Thymus (tissue), 11 donors: ENCODE measurements at regions not wholly inside any gene's neighbourhood (a gene's known extent, or its start where the extent isn't known, plus 50 kb on each side); places are given as distances from the start of the nearest gene placed in this dataset.

Experiments
- DNase-seq, 9 donors: peaks; one replicate each; pipeline ENCODE4 v3.0.0-alpha.2; 2013; ENCODE audit warnings: low spot score in 9 of 9, low read depth in 6 of 9, missing footprints in 1 of 9
- H3K27ac ChIP-seq, 2 donors: one replicate each; pipeline ENCODE4 v1.5.1; 2013; ENCODE audit warnings: control low read depth in 1 of 2, low read depth in 1 of 2, low read length in 1 of 2, mild to moderate bottlenecking in 1 of 2, moderate library complexity in 1 of 2
- H3K27me3 ChIP-seq, 2 donors: one replicate each; pipeline ENCODE4 v1.5.1; 2013; ENCODE audit warnings: low read length in 1 of 2; ENCODE audit not compliant: control insufficient read depth in 2 of 2, insufficient read depth in 1 of 2
- H3K36me3 ChIP-seq, 2 donors: one replicate each; pipeline ENCODE4 v1.5.1; 2013; ENCODE audit warnings: low read length in 1 of 2, mild to moderate bottlenecking in 1 of 2, moderate library complexity in 1 of 2; ENCODE audit not compliant: control insufficient read depth in 2 of 2, insufficient read depth in 2 of 2
- H3K4me1 ChIP-seq, 2 donors: one replicate each; pipeline ENCODE4 v1.5.1; 2013; ENCODE audit warnings: low read length in 2 of 2; ENCODE audit not compliant: control insufficient read depth in 2 of 2, insufficient read depth in 2 of 2
- H3K4me3 ChIP-seq, 2 donors: one replicate each; pipeline ENCODE4 v1.5.1; 2013; ENCODE audit warnings: low read length in 2 of 2, control low read depth in 1 of 2, mild to moderate bottlenecking in 1 of 2
- H3K9me3 ChIP-seq, 2 donors: one replicate each; pipeline ENCODE4 v1.5.1; 2013; ENCODE audit warnings: low read length in 1 of 2, mild to moderate bottlenecking in 1 of 2; ENCODE audit not compliant: control insufficient read depth in 2 of 2, insufficient read depth in 1 of 2
- WGBS: extraction: QIAGEN DNeasy Blood & Tissue Kit; methylation state at CpG from one replicate; pipeline ENCODE4 v1.1.7; 2013; 5-methylcytosine and 5-hydroxymethylcytosine counted together
- donor health status: healthy.

DNA sequence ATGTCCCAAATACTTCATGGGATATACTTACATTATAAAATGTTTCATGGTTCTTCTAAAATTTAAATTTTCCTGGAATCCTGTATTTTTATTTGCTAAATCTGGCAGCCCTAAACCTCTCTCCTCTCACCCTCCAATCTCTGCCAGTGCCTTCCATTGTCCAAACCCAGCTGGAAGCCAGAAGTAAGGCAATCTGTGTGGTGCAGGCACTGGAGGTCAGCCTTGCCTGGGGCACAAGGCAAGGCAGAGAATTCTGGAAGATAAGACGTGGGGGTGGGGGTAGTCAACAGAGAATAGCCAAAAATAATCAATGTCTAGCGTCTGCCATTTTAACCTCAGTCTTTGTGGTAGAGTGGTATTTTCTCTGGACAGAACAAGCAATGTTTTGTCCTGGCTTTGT lies 381.7 kb downstream of the GPAM start:
- H3K27me3 ChIP-seq, result no peaks in the 10 kb centered on the region
- no peak for DNase-seq
- H3K4me1 ChIP-seq, result no peaks in the 10 kb centered on the region
- no peaks in the 10 kb centered on the region for H3K36me3 ChIP-seq
- 85% methylated on average over 2 of the region's 2 CpGs for WGBS
- no peaks in the 10 kb centered on the region for H3K9me3 ChIP-seq
- no peak overlapping the region for H3K27ac ChIP-seq
- H3K4me3 ChIP-seq, result no peak overlapping the region

- 81% methylated on average over 3 of the region's 3 CpGs for WGBS
- DNase-seq, result no peak
- no peaks in the 10 kb centered on the region for H3K9me3 ChIP-seq
These were observed 378.8 kb downstream of the GPAM start for GRCh38 chr10:111804781-111805180.

DNA sequence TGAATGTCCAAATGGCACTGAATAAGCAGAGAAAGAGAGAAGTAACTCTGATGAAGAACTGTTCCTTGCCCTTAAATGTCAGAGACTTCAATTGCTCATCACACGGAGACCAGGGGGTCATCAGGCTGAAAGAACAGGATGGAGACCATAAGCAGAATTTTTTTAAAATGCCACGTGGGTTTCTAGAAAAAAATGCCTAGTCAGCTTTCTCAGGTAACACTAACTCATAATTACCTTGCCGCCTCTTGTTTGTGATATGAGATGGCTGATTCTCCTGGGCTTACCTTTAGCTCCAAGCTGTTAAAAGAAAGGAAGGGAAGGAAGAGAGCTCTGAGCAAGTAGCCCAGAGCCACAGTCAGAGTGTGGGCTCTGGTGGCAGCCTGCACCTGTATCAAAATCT lies 372.0 kb downstream of the GPAM start:
- DNase-seq, result no peak
- Histone ChIP-seq H3K27me3 (no peaks in the 10 kb centered on the region), H3K27ac (no peak overlapping the region), H3K36me3 (no peaks in the 10 kb centered on the region), H3K4me3 (no peak overlapping the region), H3K4me1 (no peaks in the 10 kb centered on the region), H3K9me3 (no peaks in the 10 kb centered on the region)
- 75% methylated on average over 3 of the region's 3 CpGs for WGBS

More at GRCh38 chr10:111804781-111805180, 378.8 kb downstream of the GPAM start:
- no peaks in the 10 kb centered on the region for H3K27me3 ChIP-seq
- no peaks in the 10 kb centered on the region for H3K36me3 ChIP-seq
- H3K4me3 ChIP-seq, result no peak overlapping the region
- no peaks in the 10 kb centered on the region for H3K4me1 ChIP-seq
- H3K27ac ChIP-seq, result no peak overlapping the region

DNA sequence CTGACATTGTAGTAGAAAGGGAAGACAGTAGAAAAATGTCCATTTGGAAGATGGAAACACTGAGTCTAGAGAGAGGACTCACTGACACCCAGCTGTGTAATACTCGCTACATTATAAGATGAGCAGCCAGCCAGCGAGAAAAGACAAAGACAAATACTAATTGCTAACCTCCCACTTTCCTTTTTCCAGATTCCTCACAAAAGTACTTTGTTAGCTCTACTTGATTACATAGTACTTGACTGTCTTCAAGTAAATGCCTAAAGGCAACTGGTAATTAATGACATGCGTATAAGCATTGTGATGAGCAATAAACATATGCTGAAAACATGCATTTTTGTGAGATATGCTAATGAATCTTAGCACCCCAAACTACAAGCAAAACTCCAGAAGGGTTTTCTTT lies 363.1 kb downstream of the GPAM start:
- H3K9me3 ChIP-seq, result no peaks in the 10 kb centered on the region
- no peak overlapping the region for H3K27ac ChIP-seq
- 97% methylated on average over 3 of the region's 3 CpGs for WGBS
- DNase-seq, result no peak
- H3K36me3 ChIP-seq, result no peaks in the 10 kb centered on the region
- no peaks in the 10 kb centered on the region for H3K4me1 ChIP-seq
- H3K4me3 ChIP-seq, result no peak overlapping the region
- H3K27me3 ChIP-seq, result no peaks in the 10 kb centered on the region

DNA sequence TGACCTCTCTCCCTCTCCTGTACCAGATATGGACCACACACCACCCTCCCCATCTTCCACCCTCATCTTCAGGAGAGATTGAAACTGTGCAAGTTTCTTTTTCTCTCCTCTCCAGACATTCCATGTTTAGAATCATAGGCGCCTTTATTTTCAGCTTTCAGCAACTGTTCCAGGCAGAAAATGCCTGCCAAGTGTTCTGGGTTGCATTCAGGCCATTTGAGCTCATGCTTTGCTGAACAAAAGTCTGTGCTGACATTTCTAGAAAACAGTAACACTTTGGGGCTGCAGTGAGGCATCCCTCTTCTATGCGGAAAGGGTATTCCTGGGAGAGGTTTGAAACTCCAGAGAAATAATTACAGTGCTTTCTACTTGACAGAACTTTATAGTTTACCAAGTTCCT lies 361.7 kb downstream of the GPAM start:
- no peaks in the 10 kb centered on the region for H3K27me3 ChIP-seq
- WGBS, result 92% methylated on average over 2 of the region's 2 CpGs
- H3K4me3 ChIP-seq, result no peak overlapping the region
- H3K27ac ChIP-seq, result no peak overlapping the region
- H3K9me3 ChIP-seq, result no peaks in the 10 kb centered on the region
- no peak for DNase-seq
- H3K4me1 ChIP-seq, result no peaks in the 10 kb centered on the region
- no peaks in the 10 kb centered on the region for H3K36me3 ChIP-seq

DNA sequence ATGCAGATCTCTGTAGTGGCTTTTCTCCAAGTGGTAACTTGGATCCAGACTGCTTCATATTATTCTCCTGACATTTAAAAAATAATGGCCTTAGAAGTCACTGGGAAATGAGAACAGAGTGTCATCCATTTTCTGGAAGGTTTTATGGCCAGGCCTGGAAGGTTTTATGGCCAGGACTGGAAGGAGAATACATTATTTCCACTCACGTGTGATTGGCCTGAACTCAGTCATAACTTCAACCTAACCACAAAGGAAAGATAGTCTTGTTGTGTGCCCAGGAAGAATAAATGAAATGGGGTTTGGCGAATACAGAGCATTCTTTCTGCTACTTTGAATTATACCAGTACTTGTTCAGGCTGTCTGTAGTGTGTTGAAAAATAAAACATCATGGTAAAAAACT lies 360.9 kb downstream of the GPAM start:
- H3K27me3 ChIP-seq, result no peaks in the 10 kb centered on the region
- 49% methylated on average over 2 of the region's 2 CpGs for WGBS
- no peaks in the 10 kb centered on the region for H3K9me3 ChIP-seq
- H3K4me3 ChIP-seq, result no peak overlapping the region
- no peaks in the 10 kb centered on the region for H3K36me3 ChIP-seq
- no peaks in the 10 kb centered on the region for H3K4me1 ChIP-seq
- no peak overlapping the region for H3K27ac ChIP-seq
- DNase-seq, result no peak

- WGBS, result 80% methylated on average over 5 of the region's 5 CpGs
- Histone ChIP-seq H3K4me1 (no peaks in the 10 kb centered on the region), H3K4me3 (no peak overlapping the region), H3K9me3 (no peaks in the 10 kb centered on the region), H3K27me3 (no peaks in the 10 kb centered on the region), H3K27ac (no peak overlapping the region), H3K36me3 (no peaks in the 10 kb centered on the region)
- no peak for DNase-seq
These were observed 359.4 kb downstream of the GPAM start for GRCh38 chr10:111824128-111824527.

DNA sequence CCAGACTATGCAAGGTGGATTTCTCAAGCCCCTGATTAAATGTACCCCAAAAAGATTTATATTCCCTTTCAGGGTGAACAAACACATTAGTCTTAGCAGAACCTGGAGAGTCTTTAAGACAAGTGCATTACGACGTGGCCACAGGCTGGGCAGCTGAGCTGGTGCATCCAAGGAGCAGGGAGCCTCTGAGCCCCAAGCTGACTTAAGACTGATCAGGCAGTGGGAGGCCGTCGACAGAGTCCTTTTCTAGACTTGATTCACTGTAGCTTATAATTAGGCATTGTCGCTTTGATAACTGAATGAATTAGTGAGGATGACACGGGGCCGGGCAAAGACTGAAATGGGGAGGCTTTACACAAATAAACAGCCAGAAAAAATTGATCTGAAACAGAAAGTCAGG lies 353.2 kb downstream of the GPAM start:
- H3K4me3 ChIP-seq, result no peak overlapping the region
- no peaks in the 10 kb centered on the region for H3K36me3 ChIP-seq
- peaks cover 0 to 3% of the 10 kb centered on the region in 2 donors for H3K4me1 ChIP-seq
- WGBS, result 85% methylated on average over 7 of the region's 7 CpGs
- no peak overlapping the region for H3K27ac ChIP-seq
- DNase-seq, result no peak
- no peaks in the 10 kb centered on the region for H3K27me3 ChIP-seq
- H3K9me3 ChIP-seq, result no peaks in the 10 kb centered on the region

DNA sequence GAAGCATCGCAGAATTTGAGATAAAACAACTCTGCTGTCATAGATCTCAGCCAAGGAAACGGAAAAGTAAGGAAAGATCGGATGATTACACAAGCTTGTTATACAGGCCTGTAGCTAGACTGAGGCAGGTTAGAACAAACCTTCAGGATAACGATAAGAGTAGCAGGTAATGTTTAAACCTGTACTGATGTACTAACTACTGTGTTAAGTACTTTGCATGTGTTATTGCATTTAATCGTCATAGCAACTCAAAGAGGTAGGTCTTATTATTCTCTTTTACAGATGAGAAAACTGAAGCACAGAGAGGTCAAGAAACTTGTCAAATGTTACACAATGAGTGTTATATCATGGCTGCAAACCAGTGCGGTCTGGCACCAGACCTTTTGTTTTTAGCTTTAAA lies 352.5 kb downstream of the GPAM start:
- H3K4me3 ChIP-seq, result no peak overlapping the region
- no peak for DNase-seq
- H3K27me3 ChIP-seq, result no peaks in the 10 kb centered on the region
- H3K9me3 ChIP-seq, result no peaks in the 10 kb centered on the region
- H3K4me1 ChIP-seq, result peaks cover 0 to 3% of the 10 kb centered on the region in 2 donors
- H3K27ac ChIP-seq, result no peak overlapping the region
- 85% methylated on average over 6 of the region's 6 CpGs for WGBS
- no peaks in the 10 kb centered on the region for H3K36me3 ChIP-seq

DNA sequence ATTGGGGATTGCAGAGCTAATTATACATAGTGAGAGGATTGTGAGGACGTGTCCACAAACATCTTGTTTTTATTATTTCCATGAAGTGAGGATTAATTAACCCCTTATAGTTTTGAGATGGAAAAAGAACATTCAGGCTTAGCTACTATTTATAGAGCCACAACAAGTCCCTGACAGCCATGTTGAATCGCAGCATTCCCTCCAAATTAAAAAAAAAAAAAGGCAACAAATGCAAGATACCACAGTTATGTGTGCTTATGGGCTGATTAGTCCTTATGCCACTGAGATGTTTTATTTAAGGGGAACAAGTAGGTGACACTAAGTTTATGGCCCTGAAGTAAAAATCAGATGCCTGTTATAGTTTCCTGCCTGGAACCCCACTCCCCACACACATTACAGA lies 350.3 kb downstream of the GPAM start:
- no peak for DNase-seq
- Histone ChIP-seq H3K4me3 (no peak overlapping the region), H3K27ac (no peak overlapping the region), H3K36me3 (no peaks in the 10 kb centered on the region), H3K9me3 (no peaks in the 10 kb centered on the region), H3K27me3 (no peaks in the 10 kb centered on the region), H3K4me1 (peaks cover 0 to 3% of the 10 kb centered on the region in 2 donors)
- WGBS, result 38% methylated on average over 2 of the region's 2 CpGs
